Transverse colon (tissue), 4 donors: ENCODE measurements at regions not wholly inside any gene's neighbourhood (a gene's known extent, or its start where the extent isn't known, plus 50 kb on each side); places are given as distances from the start of the nearest gene placed in this dataset.

Source experiments
- EP300 ChIP-seq: sonication (generic); formaldehyde crosslinking; IDR thresholded peaks from one replicate; pipeline ENCODE4 v1.6.1; 2017; ENCODE audit warnings: antibody characterized with exemption, low read depth
- POLR2A ChIP-seq: fragments of 450-650 bp; IDR thresholded peaks from one replicate; pipeline ENCODE4 v1.6.1; 2016; ENCODE audit warnings: antibody characterized with exemption, mild to moderate bottlenecking, moderate library complexity
- POLR2AphosphoS5 ChIP-seq, 3 donors: sonication (generic); formaldehyde crosslinking; IDR thresholded peaks; one replicate each; pipeline ENCODE4 v1.6.1; 2016; ENCODE audit warnings: antibody characterized with exemption in 3 of 3
- TF ChIP-seq, protein P1 (sequence below), 5 experiments: fragments of 200-600 bp in 3 of 5; fragments of 450-650 bp in 2 of 5; sonication (generic) in 3 of 5; IDR thresholded peaks; 1 replicate in 2 of 5; 2 replicates in 3 of 5; pipeline ENCODE4 v1.5.1; 2016 to 2017; ENCODE audit warnings: antibody characterized with exemption in 5 of 5, inconsistent platforms in 3 of 5, mild to moderate bottlenecking in 2 of 5, moderate library complexity in 1 of 5

DNA sequence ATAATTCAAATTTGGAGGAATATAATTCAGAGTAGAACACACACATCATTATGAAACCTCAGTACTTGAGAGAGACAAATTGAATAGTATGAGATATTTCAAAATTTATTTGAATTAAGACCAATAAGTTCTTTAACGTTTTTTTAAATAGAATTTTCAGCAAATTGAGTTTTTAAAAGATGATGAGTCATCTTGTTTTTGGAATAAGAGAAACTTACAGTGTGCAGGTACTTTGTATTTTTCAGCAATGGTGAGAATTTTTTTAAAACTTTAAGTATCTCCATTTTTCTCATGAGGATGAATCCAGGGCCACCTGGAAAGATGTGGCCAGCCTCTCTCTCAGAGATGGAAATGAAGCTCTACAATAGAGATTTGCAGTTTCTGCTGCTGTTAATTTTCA lies 1015.0 kb upstream of the TENM4 start:
- TF ChIP-seq POLR2A = no peak
- TF ChIP-seq, protein P1, sequence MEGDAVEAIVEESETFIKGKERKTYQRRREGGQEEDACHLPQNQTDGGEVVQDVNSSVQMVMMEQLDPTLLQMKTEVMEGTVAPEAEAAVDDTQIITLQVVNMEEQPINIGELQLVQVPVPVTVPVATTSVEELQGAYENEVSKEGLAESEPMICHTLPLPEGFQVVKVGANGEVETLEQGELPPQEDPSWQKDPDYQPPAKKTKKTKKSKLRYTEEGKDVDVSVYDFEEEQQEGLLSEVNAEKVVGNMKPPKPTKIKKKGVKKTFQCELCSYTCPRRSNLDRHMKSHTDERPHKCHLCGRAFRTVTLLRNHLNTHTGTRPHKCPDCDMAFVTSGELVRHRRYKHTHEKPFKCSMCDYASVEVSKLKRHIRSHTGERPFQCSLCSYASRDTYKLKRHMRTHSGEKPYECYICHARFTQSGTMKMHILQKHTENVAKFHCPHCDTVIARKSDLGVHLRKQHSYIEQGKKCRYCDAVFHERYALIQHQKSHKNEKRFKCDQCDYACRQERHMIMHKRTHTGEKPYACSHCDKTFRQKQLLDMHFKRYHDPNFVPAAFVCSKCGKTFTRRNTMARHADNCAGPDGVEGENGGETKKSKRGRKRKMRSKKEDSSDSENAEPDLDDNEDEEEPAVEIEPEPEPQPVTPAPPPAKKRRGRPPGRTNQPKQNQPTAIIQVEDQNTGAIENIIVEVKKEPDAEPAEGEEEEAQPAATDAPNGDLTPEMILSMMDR (IDR thresholded peaks at IDR 0.05) = no peak
- TF ChIP-seq POLR2AphosphoS5 (IDR thresholded peaks at IDR 0.05) = no peak
- no peak for TF ChIP-seq EP300
